HAP-1 (cell line): ENCODE measurements at regions not wholly inside any gene's neighbourhood (a gene's known extent, or its start where the extent isn't known, plus 50 kb on each side); places are given as distances from the start of the nearest gene placed in this dataset.

Experiments used
- DNase-seq, 2 experiments: peaks; one replicate each; pipeline ENCODE4 v3.0.0-alpha.2; 2016 to 2020; ENCODE audit warnings: low spot score in 2 of 2
- H3K27me3 ChIP-seq: fragments of 250-450 bp; sonication (Bioruptor Pico); 2 replicates; pipeline ENCODE4 v1.5.1; 2020; ENCODE audit warnings: low read depth, mild to moderate bottlenecking, moderate library complexity
- H3K36me3 ChIP-seq: fragments of 250-450 bp; sonication (Bioruptor Pico); replicated peaks from 2 replicates; pipeline ENCODE4 v1.5.1; 2020; ENCODE audit warnings: mild to moderate bottlenecking
- H3K4me1 ChIP-seq: fragments of 250-450 bp; sonication (Bioruptor Pico); 2 replicates; pipeline ENCODE4 v1.5.1; 2020; ENCODE audit warnings: mild to moderate bottlenecking
- H3K4me3 ChIP-seq: fragments of 250-450 bp; sonication (Bioruptor Pico); 2 replicates; pipeline ENCODE4 v1.5.1; 2020; ENCODE audit warnings: mild to moderate bottlenecking, moderate library complexity
- H3K9me3 ChIP-seq: fragments of 250-450 bp; sonication (Bioruptor Pico); 2 replicates; pipeline ENCODE4 v1.5.1; 2020; ENCODE audit warnings: mild to moderate bottlenecking, moderate library complexity
- in situ Hi-C: fragments of 300-500 bp; cut with MboI; formaldehyde crosslinking; loops from 3 replicates; pipeline ENCODE4 v1.14.3; 2020; ENCODE audit warnings: low sequenced_read_pairs, inconsistent platforms, mixed read lengths

DNA sequence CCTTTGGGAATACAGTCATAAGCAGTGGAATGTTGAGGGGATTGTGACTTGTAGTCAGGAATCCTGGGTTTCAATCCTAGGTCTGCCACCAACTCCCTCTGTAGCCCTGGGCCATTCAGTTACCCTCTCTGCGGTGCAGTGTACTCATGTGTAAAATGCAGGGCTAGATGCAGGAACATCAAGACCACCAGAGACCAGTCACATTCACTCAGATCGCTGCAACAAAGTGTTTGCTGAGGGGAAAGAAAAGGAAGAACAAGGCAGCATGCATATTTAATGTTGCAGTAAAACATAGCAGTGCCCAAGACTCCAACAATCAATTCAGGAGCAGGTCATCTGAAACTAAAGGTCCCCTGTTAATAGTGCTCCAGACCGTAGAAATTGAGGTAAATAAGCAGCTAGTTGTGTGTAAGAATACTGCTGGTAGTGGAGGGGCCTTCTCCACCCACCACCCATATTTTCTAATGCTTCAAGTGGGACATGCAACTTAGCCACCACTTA lies 410.7 kb downstream of the OMA1 start:
- Histone ChIP-seq H3K4me1 (no peaks in the 10 kb centered on the region), H3K9me3 (no peaks in the 10 kb centered on the region), H3K36me3 (no peaks in the 10 kb centered on the region), H3K27me3 (no peaks in the 10 kb centered on the region), H3K4me3 (no peak overlapping the region)
- no peak for DNase-seq
- in situ Hi-C loops, result no loop called here

DNA sequence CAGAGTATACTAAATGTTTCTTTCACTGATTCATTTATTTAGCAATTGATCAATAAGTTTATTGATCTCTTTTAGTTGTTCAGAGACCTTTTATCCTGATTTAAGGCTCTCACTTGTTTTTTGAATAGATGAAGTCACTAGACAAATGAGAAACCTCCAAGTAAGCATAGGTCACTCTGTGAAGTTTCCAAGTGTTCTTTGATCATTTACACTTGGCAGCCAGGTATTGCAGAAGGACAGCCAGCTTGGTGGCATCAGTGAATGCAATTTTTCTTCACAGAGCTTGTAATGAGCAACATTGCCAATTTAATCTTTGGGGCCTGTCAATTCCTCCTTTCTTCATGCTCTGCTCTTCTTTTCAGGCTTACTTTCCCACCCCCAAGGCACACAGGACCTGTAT lies 413.0 kb downstream of the OMA1 start:
- Histone ChIP-seq H3K4me3 (no peak overlapping the region), H3K9me3 (no peaks in the 10 kb centered on the region), H3K36me3 (no peaks in the 10 kb centered on the region), H3K27me3 (no peaks in the 10 kb centered on the region), H3K4me1 (no peaks in the 10 kb centered on the region)
- DNase-seq, result no peak
- in situ Hi-C loops, result no loop called here

DNA sequence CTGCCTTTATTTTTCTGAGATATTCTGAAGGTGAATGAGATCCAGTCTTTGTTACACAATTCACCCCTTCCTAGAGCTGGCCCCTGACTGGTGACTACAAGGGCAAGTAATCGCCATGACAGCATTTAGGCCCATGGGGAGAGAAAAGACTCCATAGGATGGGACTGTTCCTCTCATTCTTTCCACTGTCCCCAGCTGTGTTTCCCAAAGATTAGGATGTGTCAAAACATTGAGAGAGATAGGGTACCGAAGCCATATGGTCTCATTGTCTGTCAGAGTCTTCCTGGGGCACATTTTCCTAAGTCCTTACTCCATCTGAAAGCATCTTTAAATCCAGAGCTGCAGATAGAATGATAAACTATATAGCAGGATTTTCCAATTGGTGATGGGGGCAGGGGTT lies 423.5 kb downstream of the OMA1 start:
- in situ Hi-C loops, result no loop called here
- H3K9me3 ChIP-seq, result no peaks in the 10 kb centered on the region
- H3K36me3 ChIP-seq, result no peaks in the 10 kb centered on the region
- H3K4me3 ChIP-seq, result no peak overlapping the region
- H3K27me3 ChIP-seq, result no peaks in the 10 kb centered on the region
- no peak for DNase-seq
- no peaks in the 10 kb centered on the region for H3K4me1 ChIP-seq

DNA sequence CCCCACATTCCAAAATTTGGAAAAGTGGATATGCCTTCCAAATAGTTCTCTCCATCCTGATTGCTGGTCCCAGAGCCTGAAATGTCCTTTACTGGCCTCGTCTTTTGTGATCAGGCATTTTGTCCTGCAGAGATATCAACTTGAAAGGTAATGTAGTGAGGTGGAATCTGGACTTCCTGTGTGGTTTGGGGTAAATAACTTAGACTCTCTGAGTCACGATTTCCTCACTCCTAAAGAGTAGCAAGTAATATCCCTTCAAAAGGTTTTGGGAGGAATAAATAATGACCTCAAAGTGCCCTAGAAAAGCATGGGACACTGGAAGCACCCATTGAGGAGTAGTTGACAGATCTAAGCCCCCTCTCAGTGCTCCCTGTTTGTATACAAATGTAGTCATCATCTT lies 426.6 kb downstream of the OMA1 start:
- in situ Hi-C loops, result no loop called here
- H3K27me3 ChIP-seq, result no peaks in the 10 kb centered on the region
- no peaks in the 10 kb centered on the region for H3K36me3 ChIP-seq
- H3K4me1 ChIP-seq, result no peaks in the 10 kb centered on the region
- no peaks in the 10 kb centered on the region for H3K9me3 ChIP-seq
- DNase-seq, result no peak
- no peak overlapping the region for H3K4me3 ChIP-seq

DNA sequence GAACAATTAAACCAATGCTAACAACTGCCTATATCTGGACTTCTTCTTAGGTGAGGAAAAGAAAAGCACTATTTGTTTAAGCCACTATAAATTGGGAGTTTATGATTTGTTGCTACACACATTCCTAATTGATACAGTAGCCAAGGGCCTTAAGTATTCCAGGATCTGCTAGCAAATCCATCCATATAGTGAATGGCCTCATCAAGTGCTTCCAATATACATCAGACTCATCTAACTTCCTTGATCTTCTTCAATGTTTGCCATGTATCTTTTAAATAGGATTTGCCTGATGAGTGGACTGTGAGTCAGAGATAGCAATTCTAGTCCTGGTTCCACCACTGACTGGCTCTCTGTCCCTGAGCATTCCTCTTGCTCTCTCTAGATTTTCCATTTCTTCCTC lies 430.2 kb downstream of the OMA1 start:
- in situ Hi-C loops, result no loop called here
- Histone ChIP-seq H3K36me3 (no peaks in the 10 kb centered on the region), H3K27me3 (no peaks in the 10 kb centered on the region), H3K4me3 (no peak overlapping the region), H3K9me3 (no peaks in the 10 kb centered on the region), H3K4me1 (no peaks in the 10 kb centered on the region)
- DNase-seq, result no peak

DNA sequence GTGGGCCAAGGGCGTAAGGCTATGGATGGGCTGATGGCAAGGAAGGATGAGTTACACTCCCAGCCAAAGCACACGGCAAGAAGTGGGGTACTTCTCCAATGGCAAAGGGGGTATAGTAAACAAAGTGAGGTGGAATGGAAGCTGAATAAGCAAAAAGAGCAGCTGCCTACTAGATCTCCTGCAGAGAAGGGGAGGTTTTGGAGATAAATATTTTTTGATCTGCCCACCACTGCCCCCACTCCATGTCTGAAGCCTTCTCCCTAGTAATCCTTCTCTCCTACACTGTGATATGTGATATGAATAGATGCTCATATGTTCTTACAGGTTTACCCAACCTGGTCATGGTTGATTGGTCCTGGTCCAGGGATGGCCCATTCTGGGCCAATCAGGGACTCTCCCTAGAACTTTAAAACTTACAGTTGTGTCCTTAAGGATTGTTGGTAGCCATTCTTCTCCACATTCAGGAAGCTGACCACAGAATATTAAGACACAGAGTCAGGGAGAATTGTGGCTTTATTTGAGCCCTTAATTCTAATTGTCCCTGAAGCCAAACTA lies 436.8 kb downstream of the OMA1 start:
- in situ Hi-C loops, result no loop called here
- Histone ChIP-seq H3K4me1 (no peaks in the 10 kb centered on the region), H3K9me3 (no peaks in the 10 kb centered on the region), H3K27me3 (no peaks in the 10 kb centered on the region), H3K4me3 (no peak overlapping the region), H3K36me3 (no peaks in the 10 kb centered on the region)
- DNase-seq, result no peak

DNA sequence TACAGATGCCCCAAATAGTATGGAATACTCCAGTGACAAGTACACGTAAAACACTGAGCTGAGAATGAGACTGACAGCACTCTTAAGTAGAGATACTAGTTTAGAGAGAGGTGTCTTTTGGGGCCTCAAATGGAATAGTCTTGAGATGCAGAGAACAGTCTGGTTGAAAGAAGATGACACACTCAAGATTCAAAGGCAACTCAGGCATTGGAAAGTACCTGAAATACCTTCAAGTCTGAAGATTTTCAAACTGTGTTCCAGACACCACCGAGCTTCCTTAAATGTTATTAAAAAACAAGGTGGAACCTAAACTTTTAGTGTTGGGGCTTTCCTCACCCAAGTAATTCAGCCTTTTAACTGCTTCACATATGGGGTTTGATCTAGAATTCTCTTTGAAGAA lies 437.7 kb downstream of the OMA1 start:
- Histone ChIP-seq H3K4me3 (no peak overlapping the region), H3K9me3 (no peaks in the 10 kb centered on the region), H3K4me1 (no peaks in the 10 kb centered on the region), H3K36me3 (no peaks in the 10 kb centered on the region), H3K27me3 (no peaks in the 10 kb centered on the region)
- in situ Hi-C loops, result no loop called here
- DNase-seq, result no peak

DNA sequence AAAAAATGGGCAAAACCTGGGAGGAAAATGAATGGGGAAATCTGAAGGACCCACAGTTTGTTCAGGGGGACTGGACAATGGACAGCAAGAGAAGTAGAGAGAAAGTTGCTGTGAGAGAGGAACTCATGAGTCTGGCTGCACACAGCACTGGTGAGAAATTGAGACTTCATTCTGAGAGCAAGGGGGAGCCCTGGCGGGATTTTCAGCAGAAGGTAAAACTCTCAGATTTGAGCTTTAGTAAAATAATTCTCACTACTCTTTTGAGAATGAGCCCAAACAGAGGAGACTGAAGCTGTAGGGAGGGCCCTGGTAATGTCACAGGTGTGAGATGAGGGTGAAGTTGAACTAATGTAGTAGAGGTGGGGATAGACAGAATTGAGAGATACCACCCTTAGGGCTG lies 438.6 kb downstream of the OMA1 start:
- Histone ChIP-seq H3K27me3 (no peaks in the 10 kb centered on the region), H3K4me1 (no peaks in the 10 kb centered on the region), H3K4me3 (no peak overlapping the region), H3K36me3 (no peaks in the 10 kb centered on the region), H3K9me3 (no peaks in the 10 kb centered on the region)
- in situ Hi-C loops, result no loop called here
- DNase-seq, result no peak

DNA sequence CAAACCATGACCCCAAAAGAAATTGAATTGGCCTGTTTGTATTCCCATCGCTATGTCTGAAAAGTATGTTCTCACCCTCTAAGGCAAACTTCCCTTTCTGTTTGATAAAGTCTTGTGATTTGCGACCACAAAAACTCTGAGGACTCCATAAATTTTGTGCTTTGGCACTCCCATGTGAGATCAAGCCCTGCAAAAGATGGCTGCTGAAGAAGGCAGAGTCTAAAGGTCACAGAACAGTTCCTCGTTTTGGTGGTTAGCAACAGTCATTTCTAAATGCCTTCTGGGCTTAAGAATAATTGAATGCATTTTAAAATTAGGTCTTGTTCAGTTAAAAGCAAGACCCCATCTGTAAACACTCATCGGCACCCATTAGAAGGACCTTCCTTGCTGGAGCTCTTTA lies 441.6 kb downstream of the OMA1 start:
- in situ Hi-C loops, result no loop called here
- H3K27me3 ChIP-seq, result no peaks in the 10 kb centered on the region
- H3K36me3 ChIP-seq, result no peaks in the 10 kb centered on the region
- DNase-seq, result no peak
- no peaks in the 10 kb centered on the region for H3K4me1 ChIP-seq
- H3K9me3 ChIP-seq, result no peaks in the 10 kb centered on the region
- H3K4me3 ChIP-seq, result no peak overlapping the region

DNA sequence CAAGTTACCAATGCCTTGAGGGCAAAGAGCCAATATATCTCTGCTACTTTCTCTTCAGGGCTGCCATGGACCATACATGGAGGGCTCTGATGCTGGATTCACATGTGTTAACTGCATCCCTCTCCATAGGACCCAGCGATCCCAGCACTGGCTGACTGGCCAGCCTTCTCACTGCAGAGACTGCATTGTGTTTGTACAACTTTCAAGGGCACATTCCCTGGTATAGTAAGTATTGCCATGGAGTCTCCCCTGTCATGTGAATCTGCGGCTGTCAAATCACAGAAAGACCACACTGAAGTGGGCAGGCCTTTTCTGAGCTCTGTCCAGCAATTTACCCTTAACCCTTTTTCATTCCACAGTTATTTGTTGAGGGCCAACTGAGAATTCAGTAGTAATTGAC lies 449.8 kb downstream of the OMA1 start:
- Histone ChIP-seq H3K4me3 (no peak overlapping the region), H3K36me3 (no peaks in the 10 kb centered on the region), H3K27me3 (no peaks in the 10 kb centered on the region), H3K4me1 (no peaks in the 10 kb centered on the region), H3K9me3 (no peaks in the 10 kb centered on the region)
- in situ Hi-C loops, result no loop called here
- no peak for DNase-seq

DNA sequence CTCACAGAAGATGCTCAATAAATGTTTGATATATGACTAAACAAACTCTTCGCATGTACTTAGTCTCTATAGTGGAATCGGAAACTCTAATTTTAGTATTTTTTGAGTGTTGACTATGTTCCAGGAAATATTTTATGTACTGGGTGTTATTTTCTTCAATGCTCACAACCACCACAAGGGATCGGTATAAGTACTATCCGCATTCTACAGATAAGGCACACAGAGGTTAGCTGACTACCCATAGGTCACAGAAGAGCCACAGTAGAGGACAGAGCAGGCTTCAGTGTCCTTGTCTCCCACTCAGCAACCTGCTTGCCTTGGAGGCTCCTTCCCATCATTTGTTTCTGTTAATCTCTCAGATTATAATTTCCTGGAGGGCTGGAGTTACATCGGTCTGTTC lies 451.3 kb downstream of the OMA1 start:
- Histone ChIP-seq H3K9me3 (no peaks in the 10 kb centered on the region), H3K4me1 (no peaks in the 10 kb centered on the region), H3K36me3 (no peaks in the 10 kb centered on the region), H3K4me3 (no peak overlapping the region), H3K27me3 (no peaks in the 10 kb centered on the region)
- DNase-seq, result no peak
- in situ Hi-C loops, result no loop called here

DNA sequence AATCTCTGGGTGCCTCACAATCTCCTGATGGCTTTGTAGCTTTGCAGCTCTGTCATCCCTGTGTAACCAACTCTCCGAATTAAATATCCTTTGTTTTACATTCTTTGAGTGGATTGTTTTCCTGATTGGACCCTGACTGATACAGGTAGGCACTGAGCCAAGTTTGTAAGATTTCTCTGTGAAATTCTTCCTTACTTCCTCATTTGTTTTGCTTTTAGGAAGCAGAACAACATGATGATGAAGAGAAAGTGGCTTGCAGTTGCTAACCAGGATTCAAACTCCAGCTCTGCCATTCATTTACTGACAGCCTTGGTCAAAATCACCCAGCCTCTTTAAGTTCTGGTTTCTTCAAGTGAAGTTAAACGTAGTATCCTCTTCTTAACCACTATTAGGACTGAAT lies 452.3 kb downstream of the OMA1 start:
- H3K27me3 ChIP-seq, result no peaks in the 10 kb centered on the region
- no peaks in the 10 kb centered on the region for H3K9me3 ChIP-seq
- in situ Hi-C loops, result no loop called here
- no peaks in the 10 kb centered on the region for H3K4me1 ChIP-seq
- no peaks in the 10 kb centered on the region for H3K36me3 ChIP-seq
- DNase-seq, result no peak
- no peak overlapping the region for H3K4me3 ChIP-seq

DNA sequence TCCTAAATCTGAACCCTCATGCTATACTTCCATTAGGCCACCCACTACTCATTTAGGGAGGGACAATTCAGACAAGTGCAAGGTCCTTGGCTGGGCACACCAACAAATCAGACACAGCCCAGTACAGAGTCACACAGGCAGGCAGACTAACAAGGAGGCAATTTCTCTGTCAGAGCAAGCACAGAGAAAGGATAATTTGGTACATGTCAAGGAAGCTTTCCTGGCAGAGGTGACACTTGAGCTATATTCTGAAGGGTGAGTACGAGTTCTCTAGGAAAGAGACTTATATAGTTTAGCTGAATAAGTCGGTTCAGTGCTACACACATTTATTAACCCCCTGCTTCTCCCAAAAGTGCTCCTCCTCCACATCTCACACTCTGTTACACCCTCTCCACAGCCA lies 455.9 kb downstream of the OMA1 start:
- H3K27me3 ChIP-seq, result no peaks in the 10 kb centered on the region
- no peaks in the 10 kb centered on the region for H3K9me3 ChIP-seq
- H3K36me3 ChIP-seq, result no peaks in the 10 kb centered on the region
- in situ Hi-C loops, result no loop called here
- DNase-seq, result no peak
- no peaks in the 10 kb centered on the region for H3K4me1 ChIP-seq
- H3K4me3 ChIP-seq, result no peak overlapping the region

DNA sequence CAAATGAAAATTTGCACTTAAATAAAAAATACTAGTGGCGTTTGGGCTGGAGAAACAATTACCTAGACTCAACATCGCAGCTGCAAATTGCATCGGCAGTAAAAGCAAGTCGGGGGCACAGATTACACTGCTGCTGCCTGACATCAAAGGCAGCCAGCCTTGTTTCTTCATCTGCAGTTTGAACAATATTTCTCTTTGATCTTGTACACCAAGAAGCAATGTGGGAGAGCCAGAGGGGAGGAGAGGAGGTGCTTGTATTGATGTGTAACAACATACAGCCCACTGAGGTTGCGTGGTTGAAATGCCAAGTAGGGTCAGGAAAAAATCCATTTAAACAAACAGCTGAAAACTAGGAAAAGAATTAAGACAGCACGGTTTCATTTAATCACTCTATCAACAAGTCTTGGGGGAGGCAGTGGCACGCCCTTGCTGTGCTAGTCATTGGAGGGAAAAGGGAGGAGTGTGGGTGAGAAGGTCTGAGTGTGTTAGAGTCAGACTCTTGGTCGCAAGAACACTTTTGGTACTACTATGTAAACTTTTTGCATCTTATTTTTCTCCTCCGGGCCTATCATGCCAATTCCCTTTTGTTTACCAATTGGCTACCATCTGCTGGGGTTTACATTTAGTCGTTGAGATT lies 456.5 kb downstream of the OMA1 start:
- Histone ChIP-seq H3K4me3 (no peak overlapping the region), H3K36me3 (no peaks in the 10 kb centered on the region), H3K27me3 (no peaks in the 10 kb centered on the region), H3K4me1 (no peaks in the 10 kb centered on the region), H3K9me3 (no peaks in the 10 kb centered on the region)
- no peak for DNase-seq
- in situ Hi-C loops, result no loop called here

DNA sequence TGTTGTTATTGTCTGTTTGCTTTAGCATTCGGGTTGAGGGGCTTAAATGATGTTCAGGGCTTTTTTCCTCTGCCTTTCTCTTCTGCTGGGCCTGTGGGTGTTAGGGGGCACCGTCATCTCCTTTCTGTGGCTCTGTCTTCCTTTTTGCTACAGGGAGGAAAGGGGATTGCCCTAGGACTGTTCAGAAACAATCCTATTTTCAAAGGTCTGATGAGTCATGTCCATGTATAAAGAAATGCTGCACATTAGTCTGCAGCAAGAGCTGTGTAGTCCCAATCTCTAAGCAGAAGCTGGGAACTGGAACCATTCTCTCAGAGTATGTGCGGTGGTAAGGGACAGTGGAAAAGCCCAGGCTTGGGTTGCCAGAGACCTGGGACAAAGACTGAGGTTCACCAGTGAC lies 462.3 kb downstream of the OMA1 start:
- Histone ChIP-seq H3K9me3 (no peaks in the 10 kb centered on the region), H3K36me3 (no peaks in the 10 kb centered on the region), H3K27me3 (no peaks in the 10 kb centered on the region), H3K4me1 (no peaks in the 10 kb centered on the region), H3K4me3 (no peak overlapping the region)
- no peak for DNase-seq
- in situ Hi-C loops, result no loop called here
